K562 (cell line): ENCODE measurements at regions not wholly inside any gene's neighbourhood (a gene's known extent, or its start where the extent isn't known, plus 50 kb on each side); places are given as distances from the start of the nearest gene placed in this dataset.

Experiments used
- NELFE ChIP-seq: IDR thresholded peaks from 2 replicates; pipeline ENCODE4 v1.6.1; 2011; ENCODE audit warnings: mild to moderate bottlenecking; ENCODE audit not compliant: insufficient read depth, insufficient read length
- PRMT5 ChIP-seq: sonication (generic); formaldehyde crosslinking; IDR thresholded peaks from 2 replicates; pipeline ENCODE4 v1.5.0; 2020; ENCODE audit warnings: missing genetic modification reagents
- RBFOX2 ChIP-seq: fragments of 200-400 bp; formaldehyde crosslinking; IDR thresholded peaks from 2 replicates; pipeline ENCODE4 v1.6.1; 2017; ENCODE audit warnings: low read depth, mild to moderate bottlenecking, low read length, moderate library complexity
- TF ChIP-seq, protein P1 (sequence below): sonication (generic); formaldehyde crosslinking; IDR thresholded peaks from 2 replicates; pipeline ENCODE4 v1.9.0; 2022; ENCODE audit warnings: mild to moderate bottlenecking, missing genetic modification reagents

DNA sequence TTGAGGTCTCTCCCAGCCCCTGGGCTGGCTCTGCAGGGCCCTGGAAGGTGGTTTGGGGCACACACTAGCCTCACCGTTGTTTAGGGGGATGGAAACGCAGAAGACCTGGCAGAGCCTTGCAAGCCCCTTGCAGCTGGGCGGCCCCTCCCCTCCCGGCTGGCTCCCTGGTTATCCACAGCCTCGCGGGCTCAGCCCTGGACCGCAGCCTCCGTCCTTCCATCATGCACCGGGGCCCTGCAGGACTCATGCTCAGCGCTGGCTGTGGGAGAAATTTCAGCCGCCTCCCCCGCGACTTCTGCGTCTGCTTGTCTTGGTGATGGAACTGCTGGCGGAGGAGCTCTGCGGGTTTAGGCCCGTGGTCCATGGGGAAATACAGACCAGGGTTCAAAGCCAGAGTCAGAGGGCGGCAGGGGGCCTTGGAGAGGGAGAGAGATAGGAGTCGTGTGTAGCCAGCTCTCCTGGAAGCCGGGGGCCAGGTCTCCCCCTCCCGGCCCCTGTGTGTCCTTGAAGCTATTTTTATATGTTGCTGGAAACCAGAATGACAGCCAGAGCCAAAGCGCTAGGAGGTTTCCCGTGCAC lies 75.8 kb upstream of the IER5L start:
- TF ChIP-seq RBFOX2 (no peak), NELFE (no peak), PRMT5 (CRISPR knock-in tag) (no peak)
- TF ChIP-seq, protein P1, sequence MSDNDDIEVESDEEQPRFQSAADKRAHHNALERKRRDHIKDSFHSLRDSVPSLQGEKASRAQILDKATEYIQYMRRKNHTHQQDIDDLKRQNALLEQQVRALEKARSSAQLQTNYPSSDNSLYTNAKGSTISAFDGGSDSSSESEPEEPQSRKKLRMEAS, result peak; percentile 50; the same call in 1 of the 2 replicates
